ENCODE measurements at regions not wholly inside any gene's neighbourhood (a gene's known extent, or its start where the extent isn't known, plus 50 kb on each side); places are given as distances from the start of the nearest gene placed in this dataset.
"Not testable (repeated sequence)": the region's sequence is repeated elsewhere in the genome, so short reads cannot be mapped to it uniquely, and the experiment has no call there.

DNA sequence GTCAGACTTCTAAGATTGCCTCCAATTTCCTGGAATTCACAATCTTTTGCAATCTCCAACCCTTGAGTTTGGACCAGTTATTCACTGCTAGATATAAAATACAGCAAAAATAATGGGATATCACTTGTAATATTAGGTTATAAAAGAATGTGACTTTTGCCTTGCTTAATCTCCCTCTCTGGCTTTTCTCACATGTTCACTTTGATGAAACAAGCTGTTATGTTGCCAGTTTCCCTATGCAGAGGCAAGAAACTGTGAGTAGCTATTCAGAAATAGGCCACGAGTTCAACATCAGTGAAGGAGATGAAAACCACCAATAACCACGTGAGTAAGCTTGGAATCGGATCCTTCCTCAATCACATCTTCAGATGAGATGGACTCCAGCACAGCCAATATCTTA lies 842.7 kb downstream of the RNF144A start:
- Mint-ChIP-seq H3K4me3 (no peak overlapping the region), H3K27ac (no peak overlapping the region), H3K27me3 (no peaks in the 10 kb centered on the region), H3K9me3 (peaks cover 10% of the 10 kb centered on the region), H3K36me3 (no peaks in the 10 kb centered on the region), H3K4me1 (ENCODE audit: unreplicated experiment) (no peaks in the 10 kb centered on the region)
- DNase-seq (ENCODE audit: extremely low spot score, unreplicated experiment): no peak
- TF ChIP-seq, protein P1, sequence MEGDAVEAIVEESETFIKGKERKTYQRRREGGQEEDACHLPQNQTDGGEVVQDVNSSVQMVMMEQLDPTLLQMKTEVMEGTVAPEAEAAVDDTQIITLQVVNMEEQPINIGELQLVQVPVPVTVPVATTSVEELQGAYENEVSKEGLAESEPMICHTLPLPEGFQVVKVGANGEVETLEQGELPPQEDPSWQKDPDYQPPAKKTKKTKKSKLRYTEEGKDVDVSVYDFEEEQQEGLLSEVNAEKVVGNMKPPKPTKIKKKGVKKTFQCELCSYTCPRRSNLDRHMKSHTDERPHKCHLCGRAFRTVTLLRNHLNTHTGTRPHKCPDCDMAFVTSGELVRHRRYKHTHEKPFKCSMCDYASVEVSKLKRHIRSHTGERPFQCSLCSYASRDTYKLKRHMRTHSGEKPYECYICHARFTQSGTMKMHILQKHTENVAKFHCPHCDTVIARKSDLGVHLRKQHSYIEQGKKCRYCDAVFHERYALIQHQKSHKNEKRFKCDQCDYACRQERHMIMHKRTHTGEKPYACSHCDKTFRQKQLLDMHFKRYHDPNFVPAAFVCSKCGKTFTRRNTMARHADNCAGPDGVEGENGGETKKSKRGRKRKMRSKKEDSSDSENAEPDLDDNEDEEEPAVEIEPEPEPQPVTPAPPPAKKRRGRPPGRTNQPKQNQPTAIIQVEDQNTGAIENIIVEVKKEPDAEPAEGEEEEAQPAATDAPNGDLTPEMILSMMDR (conservative IDR thresholded peaks at IDR 0.05): no peak

DNA sequence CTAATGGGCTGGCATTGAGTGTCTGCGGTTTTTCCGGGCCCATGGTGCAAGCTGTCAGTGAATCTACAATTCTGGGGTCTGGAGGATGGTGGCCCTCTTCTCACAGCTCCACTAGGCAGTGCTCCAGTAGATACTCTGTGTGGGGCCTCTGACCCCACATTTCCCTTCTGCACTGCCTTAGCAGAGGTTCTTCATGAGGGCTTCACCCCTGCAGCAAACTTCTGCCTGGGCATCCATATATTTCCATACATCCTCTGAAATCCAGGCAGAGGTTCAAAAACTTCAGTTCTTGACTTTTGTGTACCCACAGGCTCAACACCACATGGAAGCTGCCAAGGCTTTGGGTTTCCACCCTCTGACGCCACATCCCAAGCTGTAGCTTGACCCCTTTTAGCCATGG lies 846.2 kb downstream of the RNF144A start:
- not testable (repeated sequence) for H3K4me1 Mint-ChIP-seq (ENCODE audit: unreplicated experiment); H3K4me3 Mint-ChIP-seq; H3K9me3 Mint-ChIP-seq; DNase-seq (ENCODE audit: extremely low spot score, unreplicated experiment); H3K36me3 Mint-ChIP-seq; H3K27me3 Mint-ChIP-seq; H3K27ac Mint-ChIP-seq

DNA sequence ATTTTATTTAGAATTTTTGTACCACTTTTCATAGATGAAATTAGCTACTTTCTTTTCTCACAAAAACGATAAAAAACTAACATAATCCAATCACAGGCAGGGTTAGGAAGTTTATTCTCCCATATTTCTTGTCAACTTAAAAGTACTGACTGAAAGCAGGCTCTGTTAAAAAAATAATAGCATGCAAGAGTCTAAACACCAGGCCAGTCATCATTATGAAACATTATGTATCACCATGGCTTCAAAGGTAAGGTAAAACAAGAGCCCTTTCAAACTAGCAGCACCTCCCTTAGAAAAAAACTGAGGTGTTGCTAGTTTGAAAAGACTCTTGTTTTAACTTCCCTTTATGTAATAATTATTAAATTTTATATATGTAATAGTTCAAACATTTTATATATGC lies 848.0 kb downstream of the RNF144A start:
- H3K9me3 Mint-ChIP-seq: peaks cover 9% of the 10 kb centered on the region
- no peaks in the 10 kb centered on the region for H3K36me3 Mint-ChIP-seq

DNA sequence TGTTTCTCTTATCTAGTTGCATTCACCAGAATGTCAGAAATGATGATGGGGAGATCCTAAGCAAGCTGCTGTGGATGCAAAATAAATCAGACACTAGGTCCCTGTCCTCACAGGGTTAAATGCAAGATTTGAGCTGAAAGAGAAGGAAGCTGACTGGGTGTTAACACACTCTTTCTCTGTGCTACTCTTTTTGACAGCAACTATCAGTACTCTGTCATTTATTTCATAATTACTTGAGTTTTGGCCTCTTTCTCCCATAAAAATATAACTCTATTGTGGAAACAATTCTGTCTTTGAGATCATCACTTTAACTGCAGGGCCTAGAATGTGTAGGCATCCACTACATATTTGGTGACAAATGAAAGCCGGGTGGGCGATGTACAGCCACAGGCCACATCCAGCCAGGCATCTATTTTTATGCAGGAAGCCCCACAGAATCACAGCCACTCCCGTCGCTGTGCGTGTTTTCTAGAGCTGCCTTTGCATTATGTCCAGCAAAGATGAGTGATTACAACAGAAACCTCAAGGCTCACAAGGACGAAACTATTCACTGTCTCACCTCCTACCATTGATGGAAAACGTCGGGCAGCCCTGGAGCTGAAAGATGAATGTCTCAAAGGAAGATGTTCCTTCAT lies 849.0 kb downstream of the RNF144A start:
- peaks cover 9% of the 10 kb centered on the region for H3K9me3 Mint-ChIP-seq
- no peaks in the 10 kb centered on the region for H3K27me3 Mint-ChIP-seq
- H3K4me3 Mint-ChIP-seq: no peak overlapping the region
- H3K27ac Mint-ChIP-seq: no peak overlapping the region
- H3K36me3 Mint-ChIP-seq: no peaks in the 10 kb centered on the region
- TF ChIP-seq, protein P1 (conservative IDR thresholded peaks at IDR 0.05): no peak
- DNase-seq (ENCODE audit: extremely low spot score, unreplicated experiment): no peak
- H3K4me1 Mint-ChIP-seq (ENCODE audit: unreplicated experiment): no peaks in the 10 kb centered on the region

More for the DNA sequence above, 848.0 kb downstream of the RNF144A start:
- H3K27ac Mint-ChIP-seq: no peak overlapping the region
- no peak for DNase-seq (ENCODE audit: extremely low spot score, unreplicated experiment)
- H3K27me3 Mint-ChIP-seq: no peaks in the 10 kb centered on the region
- H3K4me1 Mint-ChIP-seq (ENCODE audit: unreplicated experiment): no peaks in the 10 kb centered on the region
- TF ChIP-seq, protein P1 (conservative IDR thresholded peaks at IDR 0.05): no peak
- H3K4me3 Mint-ChIP-seq: no peak overlapping the region

DNA sequence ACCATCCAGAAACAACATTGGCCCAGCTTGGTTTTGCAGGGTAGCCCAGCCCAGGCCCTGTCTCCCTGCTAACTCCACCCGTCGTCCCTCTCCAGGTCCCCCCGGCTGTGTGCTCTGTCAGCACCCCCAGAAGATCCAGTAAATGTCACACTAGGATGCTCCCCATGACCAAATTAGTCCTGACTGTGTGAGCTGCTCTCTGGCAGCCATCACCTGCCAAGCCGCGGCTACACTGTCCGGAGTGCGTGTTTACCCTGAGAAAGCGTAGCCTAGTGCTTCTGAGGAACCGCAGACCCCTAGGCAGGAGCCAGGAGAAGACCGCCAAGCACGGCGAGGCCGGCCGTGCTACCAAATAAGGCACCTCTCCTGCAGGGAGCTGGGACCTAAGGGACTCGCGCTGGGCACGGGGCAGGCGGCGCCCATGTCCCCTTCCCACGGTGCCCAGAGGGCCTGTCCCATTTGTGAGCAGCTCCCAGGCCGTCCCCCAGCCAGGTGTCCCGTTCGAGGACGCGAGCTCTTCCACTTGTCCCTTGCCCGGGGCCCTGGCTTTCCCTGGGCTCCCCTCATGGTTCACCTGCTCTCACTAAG lies 849.9 kb downstream of the RNF144A start:
- no peaks in the 10 kb centered on the region for H3K36me3 Mint-ChIP-seq
- no peak overlapping the region for H3K4me3 Mint-ChIP-seq
- TF ChIP-seq, protein P1 (conservative IDR thresholded peaks at IDR 0.05): no peak
- H3K27ac Mint-ChIP-seq: no peak overlapping the region
- peaks cover 9% of the 10 kb centered on the region for H3K9me3 Mint-ChIP-seq
- H3K27me3 Mint-ChIP-seq: no peaks in the 10 kb centered on the region
- no peaks in the 10 kb centered on the region for H3K4me1 Mint-ChIP-seq (ENCODE audit: unreplicated experiment)
- DNase-seq (ENCODE audit: extremely low spot score, unreplicated experiment): no peak

DNA sequence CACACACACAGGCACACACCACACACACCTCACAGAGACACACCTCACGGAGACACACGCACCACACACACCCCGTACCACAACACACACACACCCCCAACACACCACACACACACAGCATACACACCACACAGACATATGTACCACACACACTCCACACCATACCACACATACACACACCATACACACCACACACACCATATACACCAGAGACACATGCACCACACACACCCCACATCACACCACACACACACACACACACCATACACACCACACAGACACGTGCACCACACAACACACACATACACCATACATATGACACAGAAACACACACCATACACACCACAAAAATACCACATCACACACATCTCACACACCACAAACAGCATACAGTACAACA lies 850.7 kb downstream of the RNF144A start:
- TF ChIP-seq, protein P1 (conservative IDR thresholded peaks at IDR 0.05): no peak
- Mint-ChIP-seq H3K27me3 (no peaks in the 10 kb centered on the region), H3K27ac (no peak overlapping the region), H3K9me3 (peaks cover 3% of the 10 kb centered on the region), H3K4me3 (no peak overlapping the region), H3K4me1 (ENCODE audit: unreplicated experiment) (peaks cover 2% of the 10 kb centered on the region), H3K36me3 (no peaks in the 10 kb centered on the region)
- no peak for DNase-seq (ENCODE audit: extremely low spot score, unreplicated experiment)

Data from type B pancreatic cell (in vitro differentiated cells).